ENCODE measurements at regions not wholly inside any gene's neighbourhood (a gene's known extent, or its start where the extent isn't known, plus 50 kb on each side); places are given as distances from the start of the nearest gene placed in this dataset.

DNA sequence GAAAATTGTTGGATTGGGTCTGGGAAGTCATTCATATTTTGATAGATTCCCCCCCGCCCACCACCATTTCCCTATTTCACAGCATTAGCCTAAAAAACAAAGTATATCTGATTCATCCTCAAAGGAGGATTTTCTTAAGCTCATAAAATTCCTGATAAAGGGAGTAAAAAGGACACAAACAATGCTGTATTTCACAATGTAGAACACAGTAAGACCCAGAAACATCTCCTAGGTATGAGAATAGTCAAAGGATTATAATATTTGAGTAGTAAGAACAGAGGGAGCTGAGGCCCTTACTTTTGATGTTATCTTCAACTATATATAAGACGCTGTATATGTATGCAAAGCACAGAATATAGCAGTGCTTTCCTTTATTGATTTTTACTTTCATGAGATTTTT lies 225.3 kb downstream of the TGFB2 start:
- DNase-seq (ENCODE audit: extremely low read depth in 1 of 11, low read depth in 9 of 11, low spot score in 4 of 11): no peak

DNA sequence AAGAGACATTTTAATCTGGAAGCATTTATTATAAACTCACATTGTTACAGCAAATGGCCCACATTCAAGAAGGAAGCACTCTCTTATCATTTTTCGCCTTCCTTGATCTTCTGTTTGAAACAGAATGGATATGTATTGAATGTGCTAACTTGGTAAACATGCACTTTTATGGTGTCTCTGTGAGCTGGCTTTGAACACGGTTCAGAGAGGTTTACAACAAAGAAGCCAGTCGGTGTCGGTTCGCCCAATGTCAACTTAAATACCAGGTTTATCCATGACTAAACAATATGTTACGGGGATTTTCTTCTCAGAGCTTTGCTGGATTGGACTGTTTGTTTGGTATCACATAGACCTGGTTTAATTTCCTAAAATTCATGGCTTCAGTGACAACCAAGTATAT lies 226.4 kb downstream of the TGFB2 start:
- DNase-seq (ENCODE audit: extremely low read depth in 1 of 11, low read depth in 9 of 11, low spot score in 4 of 11): no peak

DNA sequence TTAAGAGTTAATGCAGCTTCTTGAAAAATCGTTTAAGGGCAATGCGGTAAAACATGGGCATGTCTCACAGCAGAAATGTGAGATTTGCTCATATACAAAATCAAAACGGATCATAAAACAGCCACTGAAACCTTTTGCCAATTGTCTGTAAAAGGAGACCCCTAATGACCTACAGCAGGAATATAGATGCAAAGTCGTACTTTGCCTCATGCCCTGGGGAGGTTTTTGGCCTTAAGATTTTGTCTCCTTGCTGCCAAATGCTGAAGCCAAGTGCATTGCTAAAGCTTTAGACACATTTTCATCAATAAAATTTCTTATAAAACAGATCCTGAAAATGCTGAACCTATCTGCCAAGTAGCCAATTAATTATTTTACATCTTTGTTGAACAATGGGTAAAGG lies 226.9 kb downstream of the TGFB2 start:
- no peak for DNase-seq (ENCODE audit: extremely low read depth in 1 of 11, low read depth in 9 of 11, low spot score in 4 of 11)

DNA sequence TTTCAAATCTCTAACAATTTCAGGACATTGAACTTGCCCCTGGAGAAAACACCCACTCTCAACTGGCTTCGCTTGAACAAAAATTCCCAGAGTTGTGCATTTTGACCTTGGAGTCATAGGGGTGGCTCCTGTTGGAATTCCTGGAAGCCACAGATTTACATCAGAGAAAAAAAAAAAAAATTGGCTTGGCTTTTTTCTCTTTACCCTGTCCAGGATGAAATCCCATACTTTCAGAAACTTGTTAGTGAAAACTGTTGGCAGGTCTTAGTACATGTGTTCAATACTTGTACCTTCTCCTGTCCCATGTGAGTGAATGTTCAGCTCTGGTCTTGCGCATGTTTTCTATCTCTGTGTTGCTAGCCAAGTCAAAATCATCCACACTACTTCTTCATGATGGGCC lies 228.8 kb downstream of the TGFB2 start:
- no peak for DNase-seq (ENCODE audit: extremely low read depth in 1 of 11, low read depth in 9 of 11, low spot score in 4 of 11)

DNA sequence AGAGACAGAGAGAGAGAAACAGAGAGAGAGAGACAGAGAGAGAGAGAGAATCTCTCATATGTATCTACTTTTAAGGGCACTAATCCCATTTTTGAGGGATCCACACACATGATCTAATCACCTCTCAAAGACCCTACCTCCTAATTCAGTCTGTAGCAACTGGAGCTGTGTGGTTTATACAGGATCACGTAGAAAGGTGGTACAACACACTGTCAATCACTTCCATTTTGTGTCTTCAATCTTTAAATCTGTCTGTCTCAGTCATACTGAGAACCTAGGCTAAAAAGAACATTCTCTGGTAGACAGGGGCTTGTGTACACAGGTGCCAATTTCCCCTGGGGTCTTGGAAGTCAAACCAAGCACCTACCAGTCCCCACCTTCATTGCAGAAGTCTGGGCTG lies 229.9 kb downstream of the TGFB2 start:
- DNase-seq (ENCODE audit: extremely low read depth in 1 of 11, low read depth in 9 of 11, low spot score in 4 of 11): no peak

DNA sequence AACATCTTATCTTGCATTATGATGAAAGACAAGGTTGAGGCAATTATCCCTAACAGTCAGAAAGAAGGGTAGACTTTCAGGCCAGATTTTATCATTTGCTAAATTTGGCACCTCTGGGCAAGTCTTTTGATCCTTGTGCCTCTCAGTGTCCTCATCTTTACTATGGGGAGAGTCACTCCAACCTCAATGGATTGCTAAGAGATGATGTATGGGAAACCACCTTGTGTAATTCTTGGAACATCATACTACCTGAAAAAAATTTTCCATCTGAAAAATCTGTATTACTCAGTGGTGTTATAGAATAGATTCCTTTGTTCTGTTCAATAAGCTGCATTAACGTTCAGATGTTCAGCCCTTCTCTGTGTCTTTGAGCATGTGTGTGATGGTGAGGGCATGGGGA lies 230.7 kb downstream of the TGFB2 start:
- no peak for DNase-seq (ENCODE audit: extremely low read depth in 1 of 11, low read depth in 9 of 11, low spot score in 4 of 11)

DNA sequence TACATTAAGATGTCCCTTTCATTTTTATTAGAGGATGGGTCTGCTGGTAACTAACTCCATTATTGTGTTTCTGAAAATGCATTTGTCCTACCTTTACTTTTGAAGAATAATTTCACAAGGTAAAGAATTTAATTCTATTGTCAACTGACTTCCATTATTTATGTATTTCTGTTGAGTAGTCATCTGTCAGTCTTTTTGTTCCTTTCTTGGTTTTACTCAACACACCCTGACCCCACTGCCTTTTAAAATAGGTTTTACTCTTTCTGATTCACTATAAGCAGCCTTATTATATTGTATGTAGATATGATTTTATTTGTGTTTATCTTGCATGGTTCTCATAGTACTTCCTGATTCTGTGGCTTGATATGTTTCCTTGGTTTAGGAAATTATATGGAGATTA lies 237.5 kb downstream of the TGFB2 start:
- no peak for DNase-seq (ENCODE audit: extremely low read depth in 1 of 11, low read depth in 9 of 11, low spot score in 4 of 11)

DNA sequence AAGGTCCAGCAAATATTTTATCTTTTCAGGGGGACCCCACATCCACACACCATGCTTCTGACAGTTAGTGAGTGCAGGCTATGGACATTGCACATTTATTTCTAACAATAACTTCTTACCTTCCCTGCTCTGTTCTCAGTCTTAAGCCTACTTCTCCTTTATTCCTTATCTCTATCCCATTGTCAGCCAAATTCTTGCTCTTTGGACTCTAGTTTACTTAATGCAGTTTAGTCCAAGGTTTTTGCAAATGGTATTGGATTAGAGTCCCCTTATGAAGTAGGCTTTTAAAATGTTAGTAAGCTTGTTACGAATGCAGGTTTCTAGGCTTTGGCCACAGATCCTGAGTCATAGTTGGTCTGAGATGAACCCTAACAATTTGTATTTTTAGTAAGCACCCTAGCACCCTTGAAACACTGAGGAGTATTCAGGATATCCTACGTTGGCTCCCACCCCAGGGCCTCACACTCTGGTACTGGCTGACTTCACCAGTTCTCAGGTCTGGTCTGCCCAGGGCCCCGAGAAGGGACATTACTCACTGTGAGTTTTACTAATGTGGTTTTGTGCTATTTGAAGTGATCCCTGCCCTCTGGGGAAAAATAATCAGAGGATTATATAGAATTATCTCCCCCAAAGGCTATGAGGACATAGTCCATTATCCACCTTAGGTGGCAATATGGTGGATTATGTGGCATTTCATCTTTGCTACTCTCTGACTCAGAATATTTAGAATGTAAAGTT lies 239.5 kb downstream of the TGFB2 start:
- DNase-seq (ENCODE audit: extremely low read depth in 1 of 11, low read depth in 9 of 11, low spot score in 4 of 11): no peak

DNA sequence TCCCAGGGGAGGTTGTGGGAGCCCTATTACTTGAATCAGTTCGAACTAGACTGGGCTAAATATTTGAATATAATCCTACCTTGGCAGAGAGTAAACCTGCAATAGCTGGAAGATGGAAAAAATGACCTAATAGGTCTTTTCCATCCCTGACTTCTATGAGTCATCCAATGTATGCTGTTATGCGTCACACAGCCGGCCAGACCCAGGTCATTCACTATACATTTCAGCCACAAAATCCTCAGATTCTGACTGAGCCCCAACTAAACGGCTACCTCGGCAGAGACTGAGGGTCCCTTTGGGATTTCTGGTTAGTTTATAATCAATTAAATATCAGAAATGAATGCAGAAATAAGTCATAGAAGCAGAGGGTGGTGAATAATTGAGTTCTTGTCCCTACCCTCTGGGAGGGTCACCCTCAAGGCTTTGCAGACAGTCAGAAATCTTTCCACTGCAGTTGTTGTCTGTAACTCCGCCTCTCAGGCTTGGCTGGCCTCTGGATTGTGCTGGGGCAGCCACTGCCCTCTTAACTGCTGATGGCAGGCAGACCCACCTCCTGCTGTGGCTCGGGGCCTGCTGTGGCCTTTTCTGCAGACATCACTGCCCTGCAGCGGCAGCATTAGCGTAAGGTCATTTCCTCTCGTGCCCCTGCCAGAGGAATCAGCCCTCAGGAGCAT lies 240.5 kb downstream of the TGFB2 start:
- DNase-seq (ENCODE audit: extremely low read depth in 1 of 11, low read depth in 9 of 11, low spot score in 4 of 11): no peak

DNA sequence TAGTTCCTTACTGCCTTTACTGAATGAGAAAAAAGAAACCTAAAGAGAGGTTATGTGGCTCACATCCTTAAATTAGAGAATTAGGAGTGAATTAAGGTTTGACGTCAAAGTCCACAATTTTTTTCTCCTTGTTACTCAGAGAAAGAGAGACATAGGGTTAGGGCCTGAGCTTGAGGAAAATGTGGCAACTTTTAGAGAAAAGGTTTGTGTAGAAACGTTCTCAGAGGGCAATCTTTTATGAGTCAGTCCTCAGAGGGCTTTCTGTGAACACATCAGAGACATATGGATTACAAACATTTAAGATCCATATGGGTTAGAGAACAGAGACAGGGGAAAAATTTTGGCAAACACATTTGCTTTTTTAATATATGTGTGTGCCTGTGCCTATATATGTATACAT lies 242.8 kb downstream of the TGFB2 start:
- no peak for DNase-seq (ENCODE audit: extremely low read depth in 1 of 11, low read depth in 9 of 11, low spot score in 4 of 11)

DNA sequence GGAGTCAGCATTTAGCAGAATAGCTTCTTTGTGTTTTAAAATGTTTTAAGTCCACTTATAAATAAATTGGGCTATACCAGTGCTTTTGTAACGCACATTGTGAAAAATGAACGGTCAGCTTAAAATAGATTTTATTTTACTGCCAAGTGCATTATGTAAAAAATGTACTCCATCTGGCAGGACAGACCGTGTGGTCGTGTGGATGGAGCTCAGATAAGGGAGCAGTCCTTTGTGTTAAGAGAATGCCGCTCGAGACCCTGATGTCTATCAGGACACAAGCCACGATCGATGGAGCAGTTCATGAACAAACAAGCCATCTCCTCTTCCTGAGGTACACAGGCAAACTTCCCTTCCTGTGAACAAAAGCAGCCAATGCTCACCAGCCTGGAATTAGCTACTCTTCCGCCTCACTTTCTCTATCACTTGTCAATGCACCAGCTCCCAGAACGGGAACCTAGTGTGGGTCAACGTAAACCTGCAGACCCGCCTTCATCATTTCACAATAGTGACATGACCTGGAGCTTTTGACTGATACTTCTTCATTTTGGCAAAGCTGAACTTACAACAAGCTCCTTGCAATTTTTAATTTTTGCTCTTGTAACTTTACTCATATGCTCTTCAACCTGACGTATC lies 243.5 kb downstream of the TGFB2 start:
- DNase-seq (ENCODE audit: extremely low read depth in 1 of 11, low read depth in 9 of 11, low spot score in 4 of 11): no peak

DNA sequence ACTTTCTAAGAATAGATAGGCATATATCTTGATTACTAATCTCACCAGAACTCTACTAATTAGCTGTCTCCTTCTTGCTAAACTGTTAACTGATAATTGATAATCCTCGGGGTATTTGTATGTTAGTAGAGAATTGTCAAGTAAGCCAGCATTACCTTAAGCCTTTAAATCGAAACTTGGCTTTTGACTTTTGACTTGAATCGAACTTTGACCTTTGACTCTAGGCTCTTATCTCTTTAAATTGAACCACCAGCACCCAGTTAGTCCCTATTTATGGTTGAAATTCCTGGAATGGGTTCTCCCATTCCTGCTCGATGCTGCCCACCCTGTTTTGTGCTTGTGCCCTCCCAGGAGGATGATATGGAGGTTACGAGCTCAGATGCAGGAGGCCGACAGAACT lies 244.4 kb downstream of the TGFB2 start:
- DNase-seq (ENCODE audit: extremely low read depth in 1 of 11, low read depth in 9 of 11, low spot score in 4 of 11): no peak

DNA sequence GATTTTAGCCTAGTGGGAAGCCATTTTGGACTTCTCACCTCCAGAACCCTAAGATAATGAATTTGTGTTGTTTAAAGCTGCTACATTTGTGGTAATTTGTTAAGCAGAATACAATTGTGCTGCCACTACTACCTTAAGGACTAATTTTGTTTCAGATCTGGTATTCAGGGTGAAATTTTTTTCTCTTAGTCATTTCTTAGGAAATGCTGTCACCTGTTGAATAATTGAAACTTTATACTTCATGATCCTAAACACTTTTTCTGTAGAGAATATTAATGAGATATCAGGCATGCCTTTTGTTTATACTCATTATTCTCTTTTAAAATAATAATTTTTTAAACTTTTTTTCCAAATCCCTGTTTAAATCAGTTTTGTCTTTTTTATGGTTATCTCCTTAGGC lies 246.8 kb downstream of the TGFB2 start:
- DNase-seq (ENCODE audit: extremely low read depth in 1 of 11, low read depth in 9 of 11, low spot score in 4 of 11): no peak

DNA sequence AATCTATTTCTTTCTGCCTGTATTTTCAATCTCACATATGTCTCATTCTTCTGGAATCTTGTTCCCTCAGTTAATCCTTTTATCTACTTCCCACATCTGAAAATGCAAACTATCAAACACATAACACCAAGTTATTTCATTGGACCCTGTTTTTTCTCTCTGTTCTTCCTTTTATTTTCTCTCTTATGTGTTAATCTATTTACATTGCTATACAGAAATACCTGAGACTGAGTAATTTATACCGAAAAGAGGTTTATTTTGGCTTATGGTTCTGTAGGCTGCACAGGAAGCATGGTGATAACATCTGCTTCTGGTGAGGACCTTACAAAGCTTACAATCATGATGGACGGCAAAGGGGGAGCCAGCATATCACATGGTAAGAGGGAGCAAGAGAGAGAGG lies 247.6 kb downstream of the TGFB2 start:
- no peak for DNase-seq (ENCODE audit: extremely low read depth in 1 of 11, low read depth in 9 of 11, low spot score in 4 of 11)

DNA sequence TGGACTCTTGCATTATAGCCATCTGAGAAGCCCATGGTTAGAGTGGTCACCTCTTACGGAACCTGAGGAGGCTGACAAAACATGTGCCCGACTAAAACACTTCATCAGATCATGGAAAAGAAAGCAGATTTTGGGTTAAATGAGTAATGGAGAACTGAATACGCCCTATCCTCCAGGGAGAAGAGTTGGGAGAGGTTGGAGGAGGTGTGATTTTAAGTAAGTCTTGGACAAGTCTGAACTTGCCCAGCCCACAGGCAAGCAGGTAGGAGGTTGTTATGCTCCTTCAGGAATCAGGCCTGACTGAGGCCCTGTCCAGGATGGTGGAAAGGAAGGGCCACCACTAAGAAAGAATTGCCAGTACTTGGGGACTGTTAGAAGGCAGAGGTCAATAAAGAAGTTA lies 255.8 kb downstream of the TGFB2 start:
- no peak for DNase-seq (ENCODE audit: extremely low read depth in 1 of 11, low read depth in 9 of 11, low spot score in 4 of 11)

DNA sequence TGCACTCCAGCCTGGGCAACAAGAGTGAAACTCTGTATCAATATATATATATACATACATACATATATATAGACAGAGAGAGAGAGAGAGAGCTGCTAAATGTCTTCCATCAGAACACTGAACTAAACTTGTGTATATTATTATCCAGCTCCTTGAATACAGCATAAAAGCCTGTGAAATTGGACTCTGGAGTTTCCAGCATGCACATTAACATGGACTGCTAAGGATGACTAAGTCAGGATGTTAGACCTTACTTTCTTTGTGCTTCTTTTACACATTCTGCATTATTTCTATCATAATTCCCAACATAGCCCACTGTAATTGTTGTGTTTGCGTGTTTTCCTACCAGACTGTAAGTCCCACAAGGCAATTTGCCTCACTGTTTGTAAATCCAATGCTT lies 259.1 kb downstream of the TGFB2 start:
- no peak for DNase-seq (ENCODE audit: extremely low read depth in 1 of 11, low read depth in 9 of 11, low spot score in 4 of 11)

DNA sequence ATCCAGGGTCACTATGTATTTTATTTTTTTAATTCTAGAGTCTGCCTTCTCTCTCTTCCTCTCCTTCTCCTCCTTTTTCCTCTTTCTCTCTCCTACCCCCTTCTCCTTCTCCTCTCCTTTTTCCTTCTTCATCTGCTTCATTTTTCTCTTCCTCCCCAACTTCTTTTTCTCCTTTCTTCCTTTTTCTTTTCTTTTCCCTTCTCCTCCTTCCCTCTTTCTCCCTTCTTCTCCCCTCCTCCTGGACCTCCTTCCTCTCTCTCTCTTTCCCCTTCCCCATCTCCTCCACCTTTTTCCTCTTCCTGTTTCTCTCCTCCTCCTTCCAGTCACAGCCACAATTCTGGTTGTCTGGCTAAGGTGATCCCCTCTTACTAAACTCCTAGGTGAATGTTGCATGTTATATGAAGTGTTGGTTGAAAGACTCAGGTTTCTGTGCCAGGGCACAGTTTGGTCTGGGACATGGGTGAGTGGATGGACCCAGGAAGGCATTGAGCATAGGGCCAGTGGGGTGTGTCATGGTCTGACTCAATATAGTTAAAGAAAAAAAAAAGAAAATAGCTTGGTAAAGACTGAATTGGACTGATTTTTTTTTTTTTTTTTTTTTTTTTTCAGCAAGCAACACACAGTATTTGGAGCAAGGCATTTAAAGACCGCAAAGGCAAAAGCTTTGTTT lies 266.9 kb downstream of the TGFB2 start:
- DNase-seq (ENCODE audit: extremely low read depth in 1 of 11, low read depth in 9 of 11, low spot score in 4 of 11): no peak

DNA sequence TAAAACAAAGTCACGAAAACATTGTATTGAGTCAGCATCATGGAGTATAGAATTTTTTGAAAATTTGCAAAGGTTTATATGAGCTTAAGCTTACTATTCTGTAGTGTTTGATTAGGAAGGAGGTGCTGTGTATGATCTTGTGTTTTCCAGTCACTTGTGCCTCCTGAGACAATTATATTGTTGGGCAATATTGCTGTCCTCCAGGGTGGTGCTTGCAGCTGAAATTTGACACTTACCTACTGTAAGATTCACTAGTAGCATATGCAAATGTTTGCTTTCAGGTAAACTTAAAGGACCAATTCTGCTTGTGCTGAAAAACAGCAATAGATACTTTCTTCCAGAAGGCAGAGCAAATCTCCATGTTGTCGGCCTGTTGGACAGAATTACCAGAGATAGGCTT lies 268.0 kb downstream of the TGFB2 start:
- DNase-seq (ENCODE audit: extremely low read depth in 1 of 11, low read depth in 9 of 11, low spot score in 4 of 11): no peak

DNA sequence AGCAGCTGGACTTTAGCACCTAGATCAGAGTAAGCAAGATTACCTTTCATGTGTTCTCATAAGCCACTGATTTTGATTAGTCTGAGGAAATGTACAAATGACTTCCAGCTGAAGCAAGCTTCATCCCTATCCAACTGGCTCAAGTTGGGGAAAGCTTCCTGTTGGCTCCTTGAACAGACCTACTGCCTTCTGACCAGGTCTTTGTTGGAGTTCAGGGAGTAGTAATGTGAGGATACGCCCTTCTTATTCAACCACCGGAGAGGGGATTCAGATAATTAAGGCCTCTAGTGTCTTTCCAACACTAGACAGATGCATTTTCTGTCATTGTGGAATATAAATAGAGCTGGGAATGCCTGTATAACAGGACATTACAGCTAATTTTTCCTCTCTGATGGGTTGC lies 268.9 kb downstream of the TGFB2 start:
- DNase-seq (ENCODE audit: extremely low read depth in 1 of 11, low read depth in 9 of 11, low spot score in 4 of 11): no peak

DNA sequence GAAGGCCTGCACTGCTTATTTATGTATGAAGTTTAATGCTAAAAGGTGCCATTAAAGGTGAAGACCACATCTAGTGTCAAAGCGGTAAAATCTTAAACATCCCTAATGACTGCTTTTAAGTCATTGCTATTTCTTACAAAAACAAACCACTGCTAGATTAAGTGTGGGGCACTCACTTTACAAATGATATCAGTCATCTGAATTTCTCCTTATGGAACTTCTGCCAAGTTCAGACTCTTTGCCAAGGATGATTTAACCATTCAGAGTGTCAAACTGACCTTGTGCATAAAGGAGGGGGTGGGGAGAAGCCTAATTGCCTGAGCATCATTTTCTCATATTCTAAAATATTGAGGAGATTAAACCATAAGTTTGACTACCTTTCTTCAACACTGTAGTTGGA lies 271.5 kb downstream of the TGFB2 start:
- no peak for DNase-seq (ENCODE audit: extremely low read depth in 1 of 11, low read depth in 9 of 11, low spot score in 4 of 11)
